Astrocyte (in vitro differentiated cells and primary cell): ENCODE measurements at regions not wholly inside any gene's neighbourhood (a gene's known extent, or its start where the extent isn't known, plus 50 kb on each side); places are given as distances from the start of the nearest gene placed in this dataset.

Experiments
- DNase-seq: peaks from one replicate; pipeline ENCODE4 v3.0.0-alpha.2; 2010; ENCODE audit warnings: low read depth
- FAIRE-seq: peaks from 2 replicates; lab custom pipeline; 2011; peaks lifted over from hg19 to GRCh38; lab: Jason Lieb, UNC
- H2AFZ ChIP-seq: 2 replicates; pipeline ENCODE4 v1.6.0; 2012; ENCODE audit warnings: low read depth, low read length, inconsistent platforms
- H3K27ac ChIP-seq: 2 replicates; pipeline ENCODE4 v1.5.1; 2011; ENCODE audit warnings: low read depth, low read length, inconsistent platforms
- H3K27me3 ChIP-seq: 2 replicates; pipeline ENCODE4 v1.6.0; 2011; ENCODE audit warnings: low read length, inconsistent platforms; ENCODE audit not compliant: insufficient read depth
- H3K36me3 ChIP-seq: 2 replicates; pipeline ENCODE4 v1.5.1; 2011; ENCODE audit warnings: low read length, inconsistent platforms; ENCODE audit not compliant: insufficient read depth
- H3K4me1 ChIP-seq: 2 replicates; pipeline ENCODE4 v1.5.1; 2011; ENCODE audit warnings: low read length, inconsistent platforms; ENCODE audit not compliant: insufficient read depth
- H3K4me2 ChIP-seq: 2 replicates; pipeline ENCODE4 v1.6.0; 2012; ENCODE audit warnings: low read length, inconsistent platforms
- H3K4me3 ChIP-seq: 2 replicates; pipeline ENCODE4 v1.5.1; 2011; ENCODE audit warnings: low read depth, mild to moderate bottlenecking, low read length, inconsistent platforms; ENCODE audit not compliant: insufficient read depth
- H3K79me2 ChIP-seq: 2 replicates; pipeline ENCODE4 v1.6.0; 2012; ENCODE audit warnings: mild to moderate bottlenecking, low read length, inconsistent platforms; ENCODE audit not compliant: insufficient read depth
- H3K9ac ChIP-seq: 2 replicates; pipeline ENCODE4 v1.6.0; 2012; ENCODE audit warnings: mild to moderate bottlenecking, low read length, inconsistent platforms
- H3K9me3 ChIP-seq: 2 replicates; pipeline ENCODE4 v1.5.1; 2012; ENCODE audit warnings: low read depth, mild to moderate bottlenecking, low read length, inconsistent platforms; ENCODE audit not compliant: insufficient read depth
- H4K20me1 ChIP-seq: 2 replicates; pipeline ENCODE4 v1.6.0; 2012; ENCODE audit warnings: low read length, inconsistent platforms; ENCODE audit not compliant: insufficient read depth
- H3K27ac Mint-ChIP-seq: one replicate; pipeline ENCODE4 v1.8.0; 2021; ENCODE audit warnings: mild to moderate bottlenecking, mixed read lengths; ENCODE audit not compliant: unreplicated experiment
- H3K27me3 Mint-ChIP-seq: one replicate; pipeline ENCODE4 v1.8.0; 2021; ENCODE audit warnings: low read depth, mixed read lengths; ENCODE audit not compliant: unreplicated experiment
- H3K36me3 Mint-ChIP-seq: one replicate; pipeline ENCODE4 v1.8.0; 2021; ENCODE audit warnings: low read depth, mixed read lengths; ENCODE audit not compliant: unreplicated experiment
- H3K4me1 Mint-ChIP-seq: one replicate; pipeline ENCODE4 v1.8.0; 2021; ENCODE audit warnings: low read depth, mixed read lengths; ENCODE audit not compliant: unreplicated experiment
- H3K4me3 Mint-ChIP-seq: one replicate; pipeline ENCODE4 v1.8.0; 2021; ENCODE audit warnings: mild to moderate bottlenecking, moderate library complexity, mixed read lengths; ENCODE audit not compliant: unreplicated experiment
- H3K9me3 Mint-ChIP-seq: one replicate; pipeline ENCODE4 v1.8.0; 2021; ENCODE audit warnings: mild to moderate bottlenecking, mixed read lengths; ENCODE audit not compliant: unreplicated experiment
- EZH2 ChIP-seq: IDR thresholded peaks from 2 replicates; pipeline ENCODE4 v1.6.1; 2012; ENCODE audit warnings: mild to moderate bottlenecking, low read length, inconsistent platforms; ENCODE audit not compliant: insufficient read depth
- TF ChIP-seq, protein P1 (sequence below): IDR thresholded peaks from 2 replicates; pipeline ENCODE4 v1.5.1; 2011; ENCODE audit warnings: low read depth, mild to moderate bottlenecking, inconsistent platforms, low read length, moderate library complexity; ENCODE audit not compliant: insufficient read depth

DNA sequence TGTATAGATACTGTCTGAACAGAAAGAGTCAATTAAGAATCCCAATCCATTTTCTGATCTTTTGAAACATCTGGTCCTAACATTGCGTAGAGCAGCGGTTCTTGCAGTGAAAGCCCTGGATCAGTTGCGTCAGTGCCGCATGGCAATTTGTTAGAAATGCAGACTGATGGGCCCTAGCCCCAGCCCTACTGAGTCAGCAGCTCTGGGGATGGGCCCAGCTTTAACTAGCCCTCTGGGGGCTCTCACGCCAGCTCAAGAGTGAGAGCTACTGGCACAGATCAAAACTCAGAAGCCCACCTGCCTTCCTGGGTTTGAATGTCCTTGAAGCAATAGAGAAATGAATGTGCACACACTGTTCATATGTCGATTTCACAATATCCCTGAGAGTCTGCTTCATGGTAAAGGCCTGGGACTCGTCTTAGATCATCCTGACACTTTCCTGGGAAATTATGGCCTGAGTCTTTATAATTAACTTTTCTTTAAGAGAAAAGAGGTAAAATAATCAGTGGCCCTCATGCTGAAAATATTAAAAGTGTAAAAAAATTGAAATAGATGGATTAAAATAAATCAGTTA, 206.8 kb upstream of the TMTC4 start:
- no peak overlapping the region for H3K4me3 ChIP-seq
- H3K36me3 ChIP-seq = no peaks in the 10 kb centered on the region
- Mint-ChIP-seq H3K27me3 (no peaks in the 10 kb centered on the region), H3K27ac (no peak overlapping the region), H3K4me3 (no peak overlapping the region), H3K36me3 (no peaks in the 10 kb centered on the region), H3K9me3 (peaks cover 7% of the 10 kb centered on the region), H3K4me1 (no peaks in the 10 kb centered on the region)
- no peak overlapping the region for H3K4me2 ChIP-seq
- no peak overlapping the region for H3K27ac ChIP-seq
- no peaks in the 10 kb centered on the region for H3K79me2 ChIP-seq
- DNase-seq (no peak), FAIRE-seq (no peak)
- peaks cover 4% of the 10 kb centered on the region for H3K9me3 ChIP-seq
- H3K27me3 ChIP-seq = no peaks in the 10 kb centered on the region
- TF ChIP-seq, protein P1, sequence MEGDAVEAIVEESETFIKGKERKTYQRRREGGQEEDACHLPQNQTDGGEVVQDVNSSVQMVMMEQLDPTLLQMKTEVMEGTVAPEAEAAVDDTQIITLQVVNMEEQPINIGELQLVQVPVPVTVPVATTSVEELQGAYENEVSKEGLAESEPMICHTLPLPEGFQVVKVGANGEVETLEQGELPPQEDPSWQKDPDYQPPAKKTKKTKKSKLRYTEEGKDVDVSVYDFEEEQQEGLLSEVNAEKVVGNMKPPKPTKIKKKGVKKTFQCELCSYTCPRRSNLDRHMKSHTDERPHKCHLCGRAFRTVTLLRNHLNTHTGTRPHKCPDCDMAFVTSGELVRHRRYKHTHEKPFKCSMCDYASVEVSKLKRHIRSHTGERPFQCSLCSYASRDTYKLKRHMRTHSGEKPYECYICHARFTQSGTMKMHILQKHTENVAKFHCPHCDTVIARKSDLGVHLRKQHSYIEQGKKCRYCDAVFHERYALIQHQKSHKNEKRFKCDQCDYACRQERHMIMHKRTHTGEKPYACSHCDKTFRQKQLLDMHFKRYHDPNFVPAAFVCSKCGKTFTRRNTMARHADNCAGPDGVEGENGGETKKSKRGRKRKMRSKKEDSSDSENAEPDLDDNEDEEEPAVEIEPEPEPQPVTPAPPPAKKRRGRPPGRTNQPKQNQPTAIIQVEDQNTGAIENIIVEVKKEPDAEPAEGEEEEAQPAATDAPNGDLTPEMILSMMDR = no peak
- TF ChIP-seq EZH2 = no peak
- no peaks in the 10 kb centered on the region for H4K20me1 ChIP-seq
- peaks cover 2% of the 10 kb centered on the region for H3K4me1 ChIP-seq
- H3K9ac ChIP-seq = no peak overlapping the region
- H2AFZ ChIP-seq = no peak overlapping the region

DNA sequence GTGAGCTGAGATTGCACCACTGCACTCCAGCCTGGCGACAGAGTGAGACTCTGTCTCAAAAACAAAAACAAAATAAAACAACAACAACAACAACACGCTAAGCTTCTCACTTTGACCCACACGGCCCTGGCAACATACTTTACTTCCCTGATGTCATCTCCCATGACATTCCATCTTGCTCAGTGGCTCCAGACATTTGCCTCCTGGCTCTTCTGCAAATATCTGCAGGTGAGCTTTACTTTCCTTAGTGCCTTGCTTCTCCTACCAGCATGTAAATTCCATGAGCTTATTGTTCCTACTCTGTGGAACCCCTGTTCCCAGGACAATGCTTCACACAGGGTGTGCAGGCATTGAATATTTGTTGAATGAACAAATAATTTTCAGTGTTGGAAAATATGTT, 205.6 kb upstream of the TMTC4 start:
- Histone ChIP-seq H3K4me2 (no peak overlapping the region), H3K9me3 (peaks cover 6% of the 10 kb centered on the region), H3K36me3 (no peaks in the 10 kb centered on the region), H3K79me2 (no peaks in the 10 kb centered on the region), H4K20me1 (no peaks in the 10 kb centered on the region), H3K27ac (no peak overlapping the region), H3K27me3 (no peaks in the 10 kb centered on the region), H3K9ac (no peak overlapping the region), H3K4me1 (peaks cover 11% of the 10 kb centered on the region), H2AFZ (no peak overlapping the region), H3K4me3 (no peak overlapping the region)
- H3K4me3 Mint-ChIP-seq = no peak overlapping the region
- H3K4me1 Mint-ChIP-seq = peaks cover 10% of the 10 kb centered on the region
- DNase-seq = no peak
- no peak for FAIRE-seq
- H3K36me3 Mint-ChIP-seq = no peaks in the 10 kb centered on the region
- H3K9me3 Mint-ChIP-seq = peaks cover 8% of the 10 kb centered on the region
- no peaks in the 10 kb centered on the region for H3K27me3 Mint-ChIP-seq
- no peak overlapping the region for H3K27ac Mint-ChIP-seq
- TF ChIP-seq, protein P1 = no peak
- TF ChIP-seq EZH2 = no peak

DNA sequence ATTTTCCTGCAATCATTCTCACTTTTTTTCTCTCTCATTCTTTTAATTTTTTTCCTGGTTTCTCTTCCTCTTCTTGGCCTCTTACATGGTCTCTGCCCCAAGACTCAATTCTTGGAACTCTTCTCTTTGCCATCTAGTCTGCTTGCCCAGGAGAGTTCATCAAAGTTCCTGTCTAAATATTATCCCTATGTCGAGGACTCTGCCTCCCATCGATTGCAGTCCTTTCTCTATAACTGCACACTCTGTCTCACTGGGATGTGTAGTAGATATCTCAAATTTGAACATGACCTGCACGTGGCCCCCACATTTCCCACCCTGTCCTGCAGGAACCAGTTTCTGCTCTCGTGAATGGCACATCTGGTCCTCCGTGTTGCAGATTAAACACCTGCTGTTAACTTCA, 204.7 kb upstream of the TMTC4 start:
- no peaks in the 10 kb centered on the region for H3K79me2 ChIP-seq
- DNase-seq (no peak), FAIRE-seq (no peak)
- H2AFZ ChIP-seq = no peak overlapping the region
- Mint-ChIP-seq H3K9me3 (peaks cover 8% of the 10 kb centered on the region), H3K4me1 (peaks cover 17% of the 10 kb centered on the region), H3K4me3 (no peak overlapping the region), H3K27me3 (no peaks in the 10 kb centered on the region), H3K36me3 (no peaks in the 10 kb centered on the region), H3K27ac (peak overlapping the region; percentile 22)
- no peaks in the 10 kb centered on the region for H3K27me3 ChIP-seq
- no peak for TF ChIP-seq EZH2
- TF ChIP-seq, protein P1 = no peak
- H3K9me3 ChIP-seq = peaks cover 6% of the 10 kb centered on the region
- no peak overlapping the region for H3K4me3 ChIP-seq
- H3K36me3 ChIP-seq = no peaks in the 10 kb centered on the region
- H3K4me1 ChIP-seq = peaks cover 12% of the 10 kb centered on the region
- no peak overlapping the region for H3K27ac ChIP-seq
- no peaks in the 10 kb centered on the region for H4K20me1 ChIP-seq
- no peak overlapping the region for H3K9ac ChIP-seq
- H3K4me2 ChIP-seq = no peak overlapping the region
